Effector memory CD8-positive, alpha-beta T cell (primary cell): ENCODE measurements at regions not wholly inside any gene's neighbourhood (a gene's known extent, or its start where the extent isn't known, plus 50 kb on each side); places are given as distances from the start of the nearest gene placed in this dataset.

Experiments used
- ATAC-seq: fragments of 150-1000 bp; cut with Tn5 transposase; replicated peaks from 2 replicates; pipeline ENCODE4 v1.10.0; 2021; ENCODE audit warnings: mild to moderate bottlenecking, moderate library complexity
- DNase-seq, 3 experiments: peaks; one replicate each; pipeline ENCODE4 v3.0.0; 2021
- H3K27ac Mint-ChIP-seq, 2 donors: one replicate each; pipeline ENCODE4 v1.8.0; 2022; ENCODE audit warnings: mild to moderate bottlenecking in 2 of 2, mixed read lengths in 2 of 2, moderate library complexity in 2 of 2
- H3K27me3 Mint-ChIP-seq, 2 donors: one replicate each; pipeline ENCODE4 v1.8.0; 2022; ENCODE audit warnings: mixed read lengths in 2 of 2
- H3K36me3 Mint-ChIP-seq: one replicate; pipeline ENCODE4 v1.8.0; 2022; ENCODE audit warnings: mild to moderate bottlenecking, moderate library complexity, mixed read lengths; ENCODE audit not compliant: insufficient read depth
- H3K4me1 Mint-ChIP-seq, 2 donors: one replicate each; pipeline ENCODE4 v1.8.0; 2022; ENCODE audit warnings: low read depth in 2 of 2, mixed read lengths in 2 of 2
- H3K4me3 Mint-ChIP-seq, 2 donors: one replicate each; pipeline ENCODE4 v1.8.0; 2022; ENCODE audit warnings: mild to moderate bottlenecking in 2 of 2, mixed read lengths in 2 of 2, moderate library complexity in 2 of 2
- H3K9me3 Mint-ChIP-seq, 2 donors: one replicate each; pipeline ENCODE4 v1.8.0; 2022; ENCODE audit warnings: mixed read lengths in 2 of 2

DNA sequence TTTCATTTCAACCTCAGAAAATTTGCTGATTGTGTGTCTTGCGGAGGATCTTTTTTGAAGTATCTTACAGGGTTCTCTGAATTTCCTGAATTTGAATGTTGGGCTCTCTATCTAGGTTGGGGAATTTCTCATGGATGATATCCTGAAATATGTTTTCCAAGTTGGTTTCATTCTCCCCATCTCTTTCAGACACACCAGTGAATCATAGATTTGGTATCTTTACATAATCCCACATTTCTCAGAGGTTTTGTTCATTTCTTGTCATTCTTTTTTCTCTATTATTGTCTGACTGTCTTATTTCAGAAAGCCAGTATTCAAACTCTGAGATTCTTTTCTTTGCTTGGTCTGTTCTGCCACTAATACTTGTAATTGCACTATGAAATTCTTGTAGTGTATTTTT lies 456.9 kb downstream of the PRELID2 start:
- Mint-ChIP-seq H3K27me3 (no peaks in the 10 kb centered on the region), H3K9me3 (peaks cover 17 to 22% of the 10 kb centered on the region in 2 donors), H3K4me3 (no peak overlapping the region), H3K36me3 (no peaks in the 10 kb centered on the region), H3K27ac (no peak overlapping the region), H3K4me1 (peaks cover 0 to 2% of the 10 kb centered on the region in 2 donors)
- no peak for DNase-seq
- no peak for ATAC-seq

DNA sequence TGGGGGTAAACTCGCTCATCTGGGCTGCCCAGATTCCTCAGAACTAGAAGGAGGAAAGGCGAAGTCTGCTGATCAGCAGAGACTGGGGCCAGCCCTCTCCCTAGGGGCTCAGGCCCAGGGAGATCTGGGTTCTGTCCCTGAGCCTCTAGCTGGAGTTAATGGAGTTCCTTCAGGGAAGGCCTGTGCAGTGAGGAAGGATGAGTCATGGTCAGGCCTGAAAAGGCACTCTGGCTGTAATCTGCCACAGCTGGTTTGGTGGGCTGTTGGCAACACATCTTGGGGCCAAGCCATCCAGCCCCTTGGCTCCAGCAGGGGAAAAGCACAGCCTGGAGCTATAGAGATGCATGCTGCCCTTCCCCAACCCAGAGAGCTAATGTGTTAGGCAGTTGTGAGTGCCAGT lies 459.6 kb downstream of the PRELID2 start:
- Mint-ChIP-seq H3K4me3 (no peak overlapping the region), H3K4me1 (peaks cover 0 to 2% of the 10 kb centered on the region in 2 donors), H3K27me3 (no peaks in the 10 kb centered on the region), H3K9me3 (peaks cover 22 to 30% of the 10 kb centered on the region in 2 donors), H3K36me3 (no peaks in the 10 kb centered on the region), H3K27ac (no peak overlapping the region)
- DNase-seq = no peak
- no peak for ATAC-seq

DNA sequence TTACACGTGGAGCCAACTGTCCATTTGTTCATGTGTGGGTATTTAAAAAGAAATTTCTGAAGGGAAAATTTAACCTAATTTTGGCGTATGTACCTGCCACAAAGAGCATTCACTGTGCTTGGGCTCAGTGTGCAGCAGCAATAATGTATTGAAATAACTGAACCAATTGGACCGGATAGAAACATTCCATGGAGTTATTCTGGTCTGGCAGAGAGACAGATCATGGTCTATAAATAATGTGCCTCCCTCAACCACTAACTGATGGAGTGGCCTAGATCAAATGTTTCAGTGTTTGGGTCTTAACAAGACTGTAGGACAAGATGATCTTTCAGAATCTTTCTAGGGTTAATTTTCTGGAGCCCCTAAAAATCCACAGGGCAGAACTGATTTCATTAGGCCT lies 469.7 kb downstream of the PRELID2 start:
- DNase-seq (no peak), ATAC-seq (no peak)
- Mint-ChIP-seq H3K27ac (no peak overlapping the region), H3K36me3 (no peaks in the 10 kb centered on the region), H3K4me3 (no peak overlapping the region), H3K27me3 (no peaks in the 10 kb centered on the region), H3K4me1 (no peaks in the 10 kb centered on the region), H3K9me3 (peaks cover 5 to 8% of the 10 kb centered on the region in 2 donors)

DNA sequence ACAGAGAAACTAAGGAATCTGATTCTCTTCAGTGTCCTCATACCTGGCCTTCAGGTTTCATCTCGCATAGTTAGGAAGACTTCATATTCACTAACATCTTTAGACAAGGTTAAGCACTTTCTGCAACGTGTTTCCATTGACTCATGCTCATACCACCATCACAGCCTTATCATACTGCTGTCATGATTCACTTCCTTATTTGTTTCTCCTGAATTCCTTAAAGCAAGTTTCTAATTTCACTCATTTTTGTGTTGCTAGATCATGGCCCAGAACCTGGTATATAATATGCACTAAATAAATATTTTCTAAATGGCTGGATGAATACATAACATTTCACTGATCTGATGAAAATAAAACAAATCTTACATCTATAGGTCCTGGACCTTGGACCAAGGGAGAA lies 472.9 kb downstream of the PRELID2 start:
- Mint-ChIP-seq H3K27ac (no peak overlapping the region), H3K36me3 (no peaks in the 10 kb centered on the region), H3K4me1 (no peaks in the 10 kb centered on the region), H3K9me3 (peaks cover 7 to 13% of the 10 kb centered on the region in 2 donors), H3K4me3 (no peak overlapping the region), H3K27me3 (no peaks in the 10 kb centered on the region)
- ATAC-seq (no peak), DNase-seq (no peak)

DNA sequence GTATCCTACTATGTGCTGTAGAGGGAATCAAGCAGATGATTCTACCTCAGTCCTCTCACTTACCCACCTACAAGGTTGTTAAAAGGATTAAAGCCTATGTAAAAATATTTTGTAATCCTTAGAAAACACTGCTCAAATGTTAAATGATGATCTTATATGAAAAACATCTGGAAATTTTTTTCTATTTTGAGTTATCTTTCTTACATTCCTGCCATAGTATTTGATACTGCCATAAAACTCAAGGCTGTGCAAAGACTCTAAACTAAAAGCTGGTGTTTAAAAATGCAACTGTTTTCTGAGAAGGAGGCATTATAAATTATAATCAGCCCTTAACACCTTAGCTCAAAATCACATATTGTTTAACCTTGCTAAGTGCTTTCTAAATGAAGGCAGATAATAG lies 474.2 kb downstream of the PRELID2 start:
- Mint-ChIP-seq H3K36me3 (no peaks in the 10 kb centered on the region), H3K4me1 (no peaks in the 10 kb centered on the region), H3K27me3 (no peaks in the 10 kb centered on the region), H3K9me3 (peaks cover 6 to 7% of the 10 kb centered on the region in 2 donors), H3K27ac (no peak overlapping the region), H3K4me3 (no peak overlapping the region)
- no peak for ATAC-seq
- no peak for DNase-seq

DNA sequence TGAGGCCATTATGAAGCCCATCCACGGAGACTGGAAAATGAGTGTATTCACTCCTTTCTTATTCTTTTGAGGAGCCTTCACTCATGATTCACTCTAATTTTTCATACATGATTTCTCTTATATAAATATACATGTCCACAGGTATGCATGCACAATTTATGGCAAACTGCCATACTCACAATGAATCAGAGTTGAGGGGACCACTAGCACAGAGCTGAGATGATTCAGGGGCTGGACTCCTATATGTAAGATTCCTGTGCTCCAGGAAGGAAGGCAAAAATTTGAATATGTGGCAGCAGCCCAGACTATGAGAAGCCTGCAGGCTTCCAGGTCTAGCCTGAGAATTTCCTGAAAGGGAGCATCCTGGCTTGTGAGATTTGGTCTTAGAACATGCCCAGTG lies 484.6 kb downstream of the PRELID2 start:
- Mint-ChIP-seq H3K27me3 (no peaks in the 10 kb centered on the region), H3K9me3 (peaks cover 7 to 14% of the 10 kb centered on the region in 2 donors), H3K4me1 (no peaks in the 10 kb centered on the region), H3K4me3 (no peak overlapping the region), H3K36me3 (no peaks in the 10 kb centered on the region), H3K27ac (no peak overlapping the region)
- ATAC-seq (no peak), DNase-seq (no peak)

DNA sequence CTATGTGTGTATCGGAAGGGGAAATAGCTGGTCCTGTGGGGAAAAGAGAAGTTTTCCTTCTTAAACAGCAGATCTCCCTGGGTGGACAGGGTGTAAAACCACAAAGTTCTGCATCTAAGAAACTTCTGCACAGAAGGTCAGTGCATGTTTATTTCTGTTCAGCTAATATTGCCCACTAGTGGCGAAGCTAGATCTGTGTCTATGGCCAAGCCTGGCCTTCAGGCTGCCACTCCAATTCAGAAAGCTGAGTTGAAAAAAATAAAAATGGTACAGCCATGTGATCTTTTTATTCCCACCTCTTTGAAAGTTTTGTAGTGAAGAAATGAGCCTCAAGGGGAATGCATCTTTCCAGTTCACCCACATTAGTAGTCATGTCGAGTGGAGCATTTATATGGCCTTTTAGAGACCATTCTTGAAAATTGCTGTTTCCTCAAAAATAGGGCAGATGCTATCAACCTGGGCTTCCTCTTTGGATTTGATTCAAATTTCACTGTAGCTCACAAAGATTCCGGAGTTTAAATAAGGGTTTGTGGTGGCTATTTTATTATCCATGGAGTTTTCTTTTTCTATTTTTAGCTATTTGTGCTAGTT lies 488.0 kb downstream of the PRELID2 start:
- Mint-ChIP-seq H3K36me3 (no peaks in the 10 kb centered on the region), H3K27ac (no peak overlapping the region), H3K4me1 (no peaks in the 10 kb centered on the region), H3K9me3 (peaks cover 3 to 14% of the 10 kb centered on the region in 2 donors), H3K27me3 (no peaks in the 10 kb centered on the region), H3K4me3 (no peak overlapping the region)
- ATAC-seq = no peak
- no peak for DNase-seq

DNA sequence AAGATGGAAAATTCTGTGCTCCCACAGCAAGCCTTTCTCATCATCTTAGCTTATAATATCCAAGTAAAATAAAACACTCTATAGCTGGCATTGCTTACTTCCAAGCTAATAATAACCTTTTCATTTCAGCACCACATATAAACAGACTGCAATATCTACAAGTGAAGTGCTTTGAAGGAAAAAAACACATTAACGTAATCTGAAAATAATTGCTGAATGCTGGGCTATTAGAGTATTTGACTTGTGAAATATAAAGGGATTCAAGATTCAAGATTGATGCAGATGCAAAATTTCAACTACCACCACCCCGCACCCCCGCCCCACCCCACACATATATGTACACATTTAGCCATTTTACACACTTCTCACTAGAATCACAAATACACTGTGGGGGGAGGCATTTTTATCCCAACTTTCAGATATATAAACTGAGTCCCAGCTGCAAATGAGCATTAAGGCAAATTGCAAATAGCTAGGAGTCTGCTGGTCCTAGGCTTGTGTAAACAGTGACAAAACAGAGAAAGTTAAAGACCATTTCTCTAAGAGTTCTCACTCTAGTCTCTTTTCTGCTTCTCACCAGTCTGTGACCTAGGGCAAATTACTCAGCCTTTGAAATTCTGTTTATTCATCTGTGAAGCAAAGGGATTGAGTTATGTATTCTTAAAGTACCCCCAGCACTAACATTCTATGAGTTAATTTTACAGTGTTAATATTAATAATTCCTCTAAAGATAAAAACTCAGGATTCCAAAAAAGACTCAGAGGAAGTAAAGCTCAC lies 489.4 kb downstream of the PRELID2 start:
- no peak for DNase-seq
- Mint-ChIP-seq H3K4me3 (no peak overlapping the region), H3K9me3 (peaks cover 3 to 14% of the 10 kb centered on the region in 2 donors), H3K4me1 (no peaks in the 10 kb centered on the region), H3K27ac (no peak overlapping the region), H3K36me3 (no peaks in the 10 kb centered on the region), H3K27me3 (no peaks in the 10 kb centered on the region)
- no peak for ATAC-seq

DNA sequence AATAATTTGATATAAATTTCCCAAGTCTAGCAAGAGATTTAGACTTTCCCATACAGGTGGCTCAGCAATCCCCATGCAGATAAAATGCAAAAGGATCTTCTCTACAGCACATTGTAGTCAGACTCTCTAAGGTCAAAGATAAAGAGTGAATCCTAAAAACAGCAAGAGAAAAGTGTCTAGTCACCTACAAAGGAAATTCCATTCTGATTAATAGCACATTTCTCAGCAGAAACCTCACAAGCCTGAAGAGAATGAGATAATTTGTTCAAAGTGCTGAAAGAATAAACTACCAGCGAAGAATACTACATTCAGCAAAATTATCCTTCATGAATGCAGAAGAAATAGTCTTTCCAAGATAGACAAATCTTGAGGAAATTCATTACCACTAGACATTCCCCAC lies 493.3 kb downstream of the PRELID2 start:
- Mint-ChIP-seq H3K27ac (no peak overlapping the region), H3K4me3 (no peak overlapping the region), H3K9me3 (peaks cover 6 to 8% of the 10 kb centered on the region in 2 donors), H3K4me1 (no peaks in the 10 kb centered on the region), H3K27me3 (no peaks in the 10 kb centered on the region), H3K36me3 (no peaks in the 10 kb centered on the region)
- DNase-seq (no peak), ATAC-seq (no peak)

DNA sequence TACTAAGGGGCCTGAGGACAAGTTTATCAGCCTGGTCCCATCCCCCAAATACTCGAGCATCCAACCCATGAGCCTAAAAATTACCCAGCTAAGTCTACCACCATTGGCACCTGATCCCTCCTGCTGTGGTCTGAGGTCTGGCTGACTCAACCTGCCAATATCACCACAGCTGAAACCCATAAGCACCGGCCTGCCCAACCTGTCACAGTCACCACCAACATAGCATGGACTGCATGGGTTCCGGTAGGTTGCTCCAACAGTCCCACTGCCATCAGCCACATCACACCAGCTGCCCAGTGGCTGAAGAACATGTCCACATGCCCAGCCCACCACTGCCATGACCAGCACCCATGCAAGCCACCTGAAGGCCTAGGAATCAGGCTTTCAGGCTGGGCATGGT lies 495.0 kb downstream of the PRELID2 start:
- Mint-ChIP-seq H3K27me3 (no peaks in the 10 kb centered on the region), H3K27ac (no peak overlapping the region), H3K9me3 (peaks cover 5 to 11% of the 10 kb centered on the region in 2 donors), H3K4me1 (no peaks in the 10 kb centered on the region), H3K4me3 (no peak overlapping the region), H3K36me3 (no peaks in the 10 kb centered on the region)
- no peak for DNase-seq
- ATAC-seq = no peak

DNA sequence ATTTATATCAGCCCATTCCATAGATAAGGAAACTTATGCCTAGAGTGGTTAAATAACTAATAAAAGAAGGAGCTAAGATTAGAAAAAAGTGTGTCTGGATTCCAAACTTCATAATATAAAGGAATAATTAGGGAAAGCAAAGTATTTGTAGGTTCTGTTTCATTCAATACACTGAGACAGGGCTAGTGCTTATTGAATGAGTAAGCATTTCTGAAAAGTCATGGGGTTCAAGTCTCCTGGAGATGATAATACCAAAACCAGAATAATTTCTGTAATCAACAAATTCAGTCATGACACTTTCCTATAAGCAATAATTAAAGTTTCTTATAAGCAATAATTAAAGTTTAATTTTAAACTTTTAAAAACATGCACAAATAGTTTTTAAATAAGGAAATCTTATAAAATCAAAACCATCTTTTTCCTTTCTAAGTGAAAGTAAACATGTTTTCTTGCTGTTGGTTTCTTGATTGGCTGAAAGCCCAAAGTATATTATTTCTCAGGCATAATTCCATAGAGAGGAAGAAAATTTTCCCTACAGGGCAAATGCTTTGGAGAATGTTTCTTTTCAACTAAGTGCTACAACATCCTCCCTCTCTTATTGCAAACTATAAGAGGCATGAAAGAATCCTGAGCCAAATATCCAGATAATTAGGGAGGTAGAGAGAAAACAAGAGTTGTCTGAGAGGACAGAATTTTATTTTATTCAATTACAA lies 510.2 kb downstream of the PRELID2 start:
- H3K27ac Mint-ChIP-seq = no peak overlapping the region
- no peak for ATAC-seq
- H3K4me1 Mint-ChIP-seq = no peaks in the 10 kb centered on the region
- H3K27me3 Mint-ChIP-seq = no peaks in the 10 kb centered on the region
- no peak for DNase-seq
- H3K36me3 Mint-ChIP-seq = no peaks in the 10 kb centered on the region
- peaks cover 9 to 16% of the 10 kb centered on the region in 2 donors for H3K9me3 Mint-ChIP-seq
- H3K4me3 Mint-ChIP-seq = no peak overlapping the region

DNA sequence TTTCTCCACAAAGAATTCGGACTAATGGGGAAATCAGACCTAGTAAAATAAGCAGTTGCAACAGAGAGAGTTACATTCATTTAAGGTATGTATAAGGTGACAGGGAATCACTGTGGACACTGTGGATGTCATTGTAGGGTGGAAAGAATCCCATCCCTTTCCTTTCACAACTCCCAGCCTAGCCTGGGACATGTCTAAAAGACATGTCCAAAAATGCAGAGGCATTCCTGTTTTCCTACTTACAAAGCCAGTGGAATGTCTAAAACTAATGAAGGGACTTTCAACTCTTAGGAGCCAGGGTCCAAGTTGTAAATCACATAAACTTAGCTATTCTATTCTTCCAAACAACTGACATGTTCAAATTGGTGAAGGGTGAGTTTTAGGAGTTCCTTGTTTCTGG lies 511.0 kb downstream of the PRELID2 start:
- DNase-seq (no peak), ATAC-seq (no peak)
- Mint-ChIP-seq H3K9me3 (peaks cover under 1 to 10% of the 10 kb centered on the region in 2 donors), H3K27me3 (no peaks in the 10 kb centered on the region), H3K27ac (no peak overlapping the region), H3K4me3 (no peak overlapping the region), H3K36me3 (no peaks in the 10 kb centered on the region), H3K4me1 (no peaks in the 10 kb centered on the region)

DNA sequence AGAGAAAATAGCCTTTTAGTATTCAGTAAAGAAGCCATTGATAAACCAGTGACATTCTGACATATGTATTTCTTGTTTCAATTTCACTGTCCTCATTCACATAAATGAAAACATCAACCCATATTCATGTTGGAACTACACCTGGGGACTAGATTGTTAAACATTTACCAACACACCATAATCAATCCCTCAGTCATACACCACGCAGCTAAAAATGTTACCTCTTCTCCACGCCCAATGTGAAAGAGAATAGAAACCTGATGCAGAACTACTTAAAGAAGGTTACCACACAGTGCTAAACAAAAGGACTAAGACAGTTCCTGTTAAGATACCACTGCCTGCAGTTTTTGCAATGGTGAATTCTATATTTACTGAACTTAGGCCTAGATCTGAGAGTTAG lies 518.9 kb downstream of the PRELID2 start:
- H3K4me3 Mint-ChIP-seq = no peak overlapping the region
- ATAC-seq = no peak
- H3K27ac Mint-ChIP-seq = no peak overlapping the region

DNA sequence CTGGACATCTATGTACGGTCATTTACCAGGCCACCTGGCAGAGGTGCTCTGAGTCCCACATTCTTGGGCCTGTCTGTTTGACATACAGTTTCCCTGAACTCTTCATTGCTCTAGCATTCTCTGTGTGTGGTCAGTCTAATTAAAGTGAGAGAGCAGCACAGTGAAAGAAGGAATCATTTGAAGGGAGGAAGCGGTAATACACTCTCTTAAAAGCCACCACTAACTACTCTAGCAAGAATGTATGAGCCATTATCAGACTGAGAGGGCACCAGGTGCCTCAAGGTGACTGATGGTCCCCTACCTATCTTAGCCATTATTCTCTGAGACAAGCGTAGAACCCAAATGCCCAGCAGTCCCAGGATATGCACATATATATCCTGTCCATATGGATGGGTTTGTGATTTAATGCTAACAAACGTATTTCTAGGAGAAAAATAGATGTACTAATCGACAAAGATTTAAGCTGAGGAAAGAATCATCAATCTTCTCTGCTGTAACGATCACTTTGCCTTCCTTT lies 527.2 kb downstream of the PRELID2 start:
- Mint-ChIP-seq H3K27ac (no peak overlapping the region), H3K9me3 (peaks cover 10 to 20% of the 10 kb centered on the region in 2 donors), H3K4me3 (no peak overlapping the region), H3K27me3 (no peaks in the 10 kb centered on the region), H3K4me1 (no peaks in the 10 kb centered on the region), H3K36me3 (no peaks in the 10 kb centered on the region)
- ATAC-seq (no peak), DNase-seq (no peak)

More for the DNA sequence above, 518.9 kb downstream of the PRELID2 start:
- H3K9me3 Mint-ChIP-seq = peaks cover 0 to 5% of the 10 kb centered on the region in 2 donors
- H3K36me3 Mint-ChIP-seq = no peaks in the 10 kb centered on the region
- H3K27me3 Mint-ChIP-seq = no peaks in the 10 kb centered on the region
- no peaks in the 10 kb centered on the region for H3K4me1 Mint-ChIP-seq
- DNase-seq = no peak
